Colonic mucosa (tissue), 4 donors: ENCODE measurements at regions not wholly inside any gene's neighbourhood (a gene's known extent, or its start where the extent isn't known, plus 50 kb on each side); places are given as distances from the start of the nearest gene placed in this dataset.

Experiments
- DNase-seq: peaks from one replicate; pipeline ENCODE4 v3.0.0-alpha.2; 2020
- H3K27ac ChIP-seq: fragments of 200-600 bp; one replicate; pipeline ENCODE4 v1.8.0; 2021
- H3K27me3 ChIP-seq: fragments of 200-600 bp; one replicate; pipeline ENCODE4 v1.8.0; 2021
- H3K36me3 ChIP-seq: fragments of 200-600 bp; one replicate; pipeline ENCODE4 v1.8.0; 2021
- H3K4me1 ChIP-seq: fragments of 200-600 bp; one replicate; pipeline ENCODE4 v1.8.0; 2021; ENCODE audit warnings: mild to moderate bottlenecking
- H3K4me3 ChIP-seq: fragments of 200-600 bp; one replicate; pipeline ENCODE4 v1.8.0; 2021
- H3K9ac ChIP-seq, 2 donors: one replicate each; pipeline ENCODE4 v1.7.0; 2013; ENCODE audit warnings: control low read depth in 2 of 2, low read depth in 2 of 2, low read length in 2 of 2
- H3K9me3 ChIP-seq: fragments of 200-600 bp; one replicate; pipeline ENCODE4 v1.8.0; 2021
- CTCF ChIP-seq: fragments of 200-600 bp; IDR thresholded peaks from one replicate; pipeline ENCODE4 v1.8.0; 2022; ENCODE audit warnings: antibody characterized with exemption, mild to moderate bottlenecking
- intact Hi-C: fragments of 100-400 bp; cut with DNase I; formaldehyde crosslinking; loops from one replicate; pipeline ENCODE4 v1.14.1; 2022
- donor health status: healthy.
- donor health status: DM: no; HTN: no; CAD: no.
- donor health status: DM: no; HTN: no; CAD: no.

DNA sequence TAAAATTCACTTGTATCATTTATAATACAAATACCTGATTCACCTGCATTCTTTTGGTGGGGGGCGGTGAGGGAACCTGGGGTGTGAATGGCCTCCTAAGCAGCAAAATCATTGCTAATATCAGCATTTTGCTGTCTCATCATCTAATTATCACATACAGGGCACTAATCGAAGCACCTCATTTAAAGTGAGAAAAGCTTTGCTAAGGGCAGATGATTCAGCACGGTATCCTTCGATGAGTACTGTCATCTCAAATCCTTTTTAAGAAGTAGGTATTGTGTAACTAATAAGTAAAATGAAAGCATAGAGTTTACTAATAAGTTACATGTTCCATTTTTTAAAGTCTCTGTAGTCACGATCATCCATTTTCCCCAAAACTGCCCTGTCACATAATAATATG, 278.1 kb upstream of the SOX5 start:
- DNase-seq = no peak
- Histone ChIP-seq H3K9ac (no peak overlapping the region), H3K27me3 (no peaks in the 10 kb centered on the region), H3K36me3 (no peaks in the 10 kb centered on the region), H3K4me1 (no peaks in the 10 kb centered on the region), H3K9me3 (no peaks in the 10 kb centered on the region), H3K4me3 (no peak overlapping the region), H3K27ac (no peak overlapping the region)
- no peak for TF ChIP-seq CTCF
- intact Hi-C loops = no loop called here

- Histone ChIP-seq H3K9ac (no peak overlapping the region), H3K4me3 (no peak overlapping the region), H3K9me3 (no peaks in the 10 kb centered on the region), H3K36me3 (no peaks in the 10 kb centered on the region), H3K27me3 (no peaks in the 10 kb centered on the region), H3K4me1 (no peaks in the 10 kb centered on the region), H3K27ac (no peak overlapping the region)
- no peak for TF ChIP-seq CTCF
- intact Hi-C loops = no loop called here
- DNase-seq = no peak
Measured at GRCh38 chr12:24226745-24227350, 277.4 kb upstream of the SOX5 start.

DNA sequence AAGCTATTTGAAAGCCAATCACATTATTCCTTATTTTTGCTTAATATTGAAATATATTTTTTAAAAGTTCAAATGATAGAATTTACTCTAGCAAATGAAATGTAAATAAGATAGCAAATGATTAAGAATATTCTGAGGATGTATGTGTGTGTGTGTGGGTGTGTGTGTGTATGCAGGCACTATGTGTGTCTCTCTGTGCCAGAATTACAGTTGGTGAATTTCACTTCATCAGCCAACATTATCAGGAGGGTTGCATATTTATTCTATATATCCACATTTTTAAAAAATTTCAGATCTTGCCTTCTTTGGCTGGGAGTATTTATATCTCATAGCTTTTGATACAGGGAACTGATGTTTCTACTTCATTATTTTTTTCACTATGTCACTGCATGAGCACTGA, 274.9 kb upstream of the SOX5 start:
- no peaks in the 10 kb centered on the region for H3K27me3 ChIP-seq
- H3K9me3 ChIP-seq = no peaks in the 10 kb centered on the region
- no peak for TF ChIP-seq CTCF
- no peaks in the 10 kb centered on the region for H3K4me1 ChIP-seq
- no peak for DNase-seq
- intact Hi-C loops = no loop called here
- H3K4me3 ChIP-seq = no peak overlapping the region
- H3K9ac ChIP-seq = no peak overlapping the region
- no peak overlapping the region for H3K27ac ChIP-seq
- H3K36me3 ChIP-seq = no peaks in the 10 kb centered on the region

DNA sequence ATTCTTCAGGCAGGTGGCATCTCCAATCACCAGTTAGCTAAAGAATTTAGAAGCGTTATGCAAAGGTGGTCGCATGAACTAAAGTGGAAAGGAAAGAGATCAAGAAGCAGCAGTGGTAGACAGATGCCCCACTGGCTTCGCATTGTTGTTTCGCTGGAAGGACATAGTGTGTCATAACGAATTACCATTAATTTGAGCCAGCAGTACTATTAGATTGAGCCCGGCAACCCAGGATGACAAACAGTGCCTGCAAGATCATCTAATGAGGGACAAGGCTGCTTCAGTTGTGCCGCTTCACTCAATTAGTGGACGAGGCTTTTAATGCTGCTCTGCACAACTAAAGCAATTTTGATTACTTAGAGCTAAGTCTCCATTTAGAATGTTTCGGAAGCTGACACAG, 274.5 kb upstream of the SOX5 start:
- H3K4me3 ChIP-seq = no peak overlapping the region
- DNase-seq = no peak
- TF ChIP-seq CTCF = no peak
- no peaks in the 10 kb centered on the region for H3K36me3 ChIP-seq
- H3K27me3 ChIP-seq = no peaks in the 10 kb centered on the region
- H3K9me3 ChIP-seq = no peaks in the 10 kb centered on the region
- H3K27ac ChIP-seq = no peak overlapping the region
- intact Hi-C loops = no loop called here
- no peaks in the 10 kb centered on the region for H3K4me1 ChIP-seq
- H3K9ac ChIP-seq = no peak overlapping the region

DNA sequence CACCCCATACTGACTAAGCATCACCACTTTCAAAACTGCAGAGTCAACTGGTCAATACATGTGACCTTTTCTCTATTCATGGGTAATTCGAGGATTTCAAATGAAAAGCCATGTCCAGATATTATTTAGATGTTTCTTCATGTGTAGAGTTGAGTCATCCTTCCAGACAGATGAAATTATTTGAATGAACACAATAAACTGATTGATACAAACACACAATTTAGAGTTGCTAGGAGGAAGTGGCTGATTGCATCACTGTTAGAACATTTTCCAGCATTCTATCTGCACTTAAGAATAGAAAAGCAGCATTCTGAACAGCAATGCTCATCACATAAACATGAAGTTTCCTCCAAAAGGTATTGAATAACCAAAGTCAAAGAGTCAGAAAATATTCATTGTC, 273.5 kb upstream of the SOX5 start:
- no peak overlapping the region for H3K4me3 ChIP-seq

More for the DNA sequence above, 273.5 kb upstream of the SOX5 start:
- Histone ChIP-seq H3K4me1 (no peaks in the 10 kb centered on the region), H3K27me3 (no peaks in the 10 kb centered on the region), H3K9ac (no peak overlapping the region), H3K9me3 (no peaks in the 10 kb centered on the region), H3K36me3 (no peaks in the 10 kb centered on the region), H3K27ac (no peak overlapping the region)
- no peak for DNase-seq
- TF ChIP-seq CTCF = no peak
- intact Hi-C loops = no loop called here
